HL-60 (cell line): ENCODE measurements at regions not wholly inside any gene's neighbourhood (a gene's known extent, or its start where the extent isn't known, plus 50 kb on each side); places are given as distances from the start of the nearest gene placed in this dataset.

Experiments used
- DNase-seq, 2 experiments: peaks; one replicate each; pipeline ENCODE4 v3.0.0-alpha.2; 2010 to 2020; ENCODE audit warnings: low read depth in 1 of 2, low spot score in 1 of 2
- H3K27ac ChIP-seq: fragments of 250-450 bp; sonication (Bioruptor Pico); replicated peaks from 2 replicates; pipeline ENCODE4 v1.5.1; 2020; ENCODE audit warnings: mild to moderate bottlenecking, moderate library complexity
- H3K27me3 ChIP-seq: fragments of 250-450 bp; sonication (Bioruptor Pico); 2 replicates; pipeline ENCODE4 v1.5.1; 2021; ENCODE audit warnings: mild to moderate bottlenecking, moderate library complexity; ENCODE audit not compliant: insufficient read depth, poor library complexity, severe bottlenecking
- H3K4me3 ChIP-seq: replicated peaks from 2 replicates; pipeline ENCODE4 v1.5.1; 2011; ENCODE audit warnings: mild to moderate bottlenecking, control low read depth, low read length; ENCODE audit not compliant: insufficient read depth
- CTCF ChIP-seq: IDR thresholded peaks from one replicate; pipeline ENCODE4 v1.5.1; 2011; ENCODE audit warnings: low read length, control low read depth, inconsistent platforms; ENCODE audit not compliant: insufficient read depth
- GABPA ChIP-seq: IDR thresholded peaks from 2 replicates; pipeline ENCODE4 v1.6.1; 2012; ENCODE audit warnings: low read depth
- POLR2AphosphoS5 ChIP-seq: IDR thresholded peaks from 2 replicates; pipeline ENCODE4 v1.6.1; 2012; ENCODE audit warnings: low read depth
- REST ChIP-seq: IDR thresholded peaks from 2 replicates; pipeline ENCODE4 v1.6.1; 2012; ENCODE audit warnings: low read depth; ENCODE audit not compliant: insufficient replicate concordance
- SPI1 ChIP-seq: IDR thresholded peaks from 2 replicates; pipeline ENCODE4 v1.6.1; 2012; ENCODE audit warnings: low read depth, mild to moderate bottlenecking, borderline replicate concordance

- no peaks in the 10 kb centered on the region for H3K27me3 ChIP-seq
- no peak for TF ChIP-seq CTCF
- TF ChIP-seq GABPA = no peak
- no peak for TF ChIP-seq REST
- TF ChIP-seq SPI1 = no peak
- TF ChIP-seq POLR2AphosphoS5 = no peak
- DNase-seq = no peak
- no peak overlapping the region for H3K27ac ChIP-seq
- H3K4me3 ChIP-seq = no peak overlapping the region
Observed at GRCh38 chr20:24729896-24730605, 219.0 kb upstream of the CST7 start.

- Histone ChIP-seq H3K4me3 (no peak overlapping the region), H3K27me3 (no peaks in the 10 kb centered on the region), H3K27ac (no peak overlapping the region)
- no peak for TF ChIP-seq GABPA
- TF ChIP-seq POLR2AphosphoS5 = no peak
- no peak for TF ChIP-seq CTCF
- no peak for TF ChIP-seq REST
- TF ChIP-seq SPI1 = no peak
- DNase-seq = no peak
Observed at GRCh38 chr20:24730750-24731149, 218.3 kb upstream of the CST7 start.

GRCh38 chr20:24731312-24731711 is 217.8 kb upstream of the CST7 start:
- Histone ChIP-seq H3K4me3 (no peak overlapping the region), H3K27me3 (no peaks in the 10 kb centered on the region), H3K27ac (no peak overlapping the region)
- TF ChIP-seq POLR2AphosphoS5 = no peak
- no peak for TF ChIP-seq CTCF
- no peak for TF ChIP-seq SPI1
- no peak for TF ChIP-seq GABPA
- TF ChIP-seq REST = no peak
- DNase-seq = no peak
